ENCODE measurements at regions not wholly inside any gene's neighbourhood (a gene's known extent, or its start where the extent isn't known, plus 50 kb on each side); places are given as distances from the start of the nearest gene placed in this dataset.
"Not testable (repeated sequence)": the region's sequence is repeated elsewhere in the genome, so short reads cannot be mapped to it uniquely, and the experiment has no call there.

DNA sequence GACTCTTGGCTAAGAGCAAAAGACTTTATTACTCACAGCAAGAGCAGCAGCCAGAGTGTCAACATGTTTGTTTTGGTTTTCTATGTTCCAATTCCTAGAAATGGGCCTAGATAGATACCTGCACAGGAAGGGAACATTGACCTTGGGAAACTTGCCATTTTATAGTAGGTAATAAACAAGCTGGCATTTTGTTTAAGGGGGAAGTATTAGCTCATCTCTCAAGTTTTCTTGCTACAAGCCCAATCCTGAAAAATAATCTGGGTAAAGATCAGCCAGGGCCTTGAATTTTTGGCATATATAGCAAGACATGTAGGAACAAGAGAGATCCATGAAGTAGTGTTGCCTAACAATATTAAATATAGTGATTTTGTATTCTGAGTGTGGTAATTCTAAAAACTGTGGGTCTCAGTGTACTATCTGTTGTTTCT lies 51.4 kb upstream of the RGL1 start:
- peak; percentile 7 for DNase-seq

- DNase-seq: no peak
These were observed 60.6 kb upstream of the RGL1 start for GRCh38 chr1:183744132-183744913.

DNA sequence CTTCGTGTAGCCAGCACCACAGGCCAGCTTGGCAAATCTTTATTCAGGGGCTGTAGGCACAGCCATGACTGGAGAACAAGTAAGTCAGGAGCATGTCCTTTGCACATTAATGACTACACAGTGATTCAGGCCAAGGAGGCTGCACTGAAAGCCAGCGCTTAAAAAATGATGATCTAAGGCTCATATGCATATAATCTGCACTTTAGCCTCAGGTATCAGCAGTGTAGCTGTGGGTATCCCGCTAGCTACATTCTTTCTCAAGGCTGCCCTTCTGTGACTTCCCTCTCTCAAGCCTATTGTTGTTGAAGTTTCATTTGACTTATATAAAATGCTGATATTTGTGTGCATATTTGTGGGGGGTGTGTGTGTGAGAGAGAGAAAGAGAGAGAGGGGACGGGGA lies 62.6 kb upstream of the RGL1 start:
- no peak for DNase-seq

GRCh38 chr1:183739741-183740271 lies 65.1 kb upstream of the RGL1 start:
- DNase-seq: peak; percentile 35

DNA sequence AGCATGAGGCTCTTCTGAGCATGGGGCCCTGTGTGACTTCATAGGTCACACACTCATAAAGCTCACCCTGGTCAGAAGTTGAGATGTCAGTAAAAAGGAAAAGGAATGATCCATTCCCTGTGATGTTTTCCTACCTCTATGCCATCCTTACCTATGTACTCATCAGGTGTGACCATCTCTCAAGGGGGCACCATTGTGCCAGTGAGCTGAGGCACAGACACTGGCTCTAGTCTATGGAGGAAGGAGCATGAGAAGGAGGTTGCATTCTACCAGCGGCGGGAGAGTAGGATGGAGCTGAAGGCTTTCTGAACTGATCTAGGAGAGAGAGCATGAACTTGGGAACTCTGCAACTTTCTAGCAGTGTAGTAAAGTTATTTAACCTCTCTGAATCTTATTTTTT lies 65.8 kb upstream of the RGL1 start:
- peak; percentile 10 for DNase-seq

DNA sequence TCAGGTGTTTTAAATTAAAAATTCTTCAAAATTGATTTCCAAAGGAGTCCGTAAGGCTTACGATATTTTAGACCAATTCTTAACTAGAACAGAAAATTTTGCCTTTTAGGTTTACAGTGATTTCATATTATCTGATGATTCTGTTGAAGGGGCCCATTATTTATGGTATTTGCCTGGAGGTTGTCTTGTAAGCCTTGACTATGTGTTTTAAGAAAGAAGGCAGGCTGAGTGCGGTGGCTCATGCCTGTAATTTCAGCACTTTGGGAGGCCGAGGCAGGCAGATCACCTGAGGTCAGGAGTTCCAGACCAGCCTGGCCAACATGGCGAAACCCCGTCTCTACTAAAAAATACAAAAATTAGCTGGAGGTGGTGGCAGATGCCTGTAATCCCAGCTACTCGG lies 67.0 kb upstream of the RGL1 start:
- not testable (repeated sequence) for DNase-seq

DNA sequence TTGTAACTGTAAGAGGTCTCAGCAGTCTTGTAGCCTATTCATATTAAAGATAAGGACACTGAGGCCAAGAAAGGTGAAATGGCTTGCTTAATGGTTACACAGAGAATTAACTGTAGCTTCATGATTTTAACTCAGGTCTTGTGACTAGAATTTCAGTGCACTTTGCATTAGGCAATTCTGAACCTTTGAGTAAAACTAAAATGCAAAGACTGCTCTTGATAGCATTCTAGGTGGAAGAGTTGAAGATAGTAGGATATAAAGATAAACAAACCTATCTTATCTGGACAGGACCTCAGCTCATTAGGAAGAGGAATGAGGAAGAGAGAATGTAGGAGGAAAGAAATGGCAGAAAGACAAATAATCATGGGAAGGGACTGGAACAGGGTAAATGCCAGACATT lies 68.6 kb upstream of the RGL1 start:
- no peak for DNase-seq

DNA sequence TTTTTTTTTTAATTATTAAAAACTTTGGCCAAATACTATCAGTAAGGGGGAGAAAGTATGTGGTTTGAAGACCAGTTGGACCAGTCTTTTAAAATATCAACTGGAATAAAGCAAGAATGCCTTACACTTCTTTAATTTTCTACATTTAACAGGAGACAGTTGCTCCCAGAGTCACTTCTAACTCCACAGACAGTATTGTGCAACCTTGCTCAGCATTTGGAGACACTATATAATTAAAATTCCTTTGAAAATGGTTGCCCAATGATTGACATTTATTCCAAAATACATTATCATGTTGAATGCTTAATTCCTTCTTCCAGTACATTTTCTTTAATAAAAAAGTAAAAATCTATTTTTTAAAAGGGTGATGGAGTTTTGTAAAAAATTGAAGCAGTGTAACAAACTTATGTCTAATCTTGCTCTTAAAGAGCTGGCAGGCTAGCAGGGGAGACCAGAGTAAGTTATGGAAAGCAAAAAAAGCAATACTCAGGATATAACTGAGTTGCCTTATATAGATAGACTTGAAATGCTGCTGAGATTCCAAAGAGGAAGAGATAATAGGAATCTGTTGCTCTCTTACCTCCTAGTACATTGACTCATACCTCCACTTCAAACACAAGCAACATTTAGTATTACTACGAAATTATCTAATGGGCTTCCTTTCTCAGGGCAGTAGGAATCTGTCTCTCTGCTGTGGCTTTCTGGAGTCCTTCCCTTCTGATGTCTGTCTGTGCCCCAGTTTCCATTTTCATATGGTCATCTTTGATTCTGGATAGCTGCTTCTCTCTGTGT lies 69.7 kb upstream of the RGL1 start:
- DNase-seq: no peak

- DNase-seq: no peak
These were observed 70.3 kb upstream of the RGL1 start for GRCh38 chr1:183734543-183735036.

- no peak for DNase-seq
These were observed 71.2 kb upstream of the RGL1 start for GRCh38 chr1:183733715-183734114.

GRCh38 chr1:183732236-183732880 lies 72.6 kb upstream of the RGL1 start:
- DNase-seq: no peak

- no peak for DNase-seq
These were observed 73.9 kb upstream of the RGL1 start for GRCh38 chr1:183730886-183731573.

DNA sequence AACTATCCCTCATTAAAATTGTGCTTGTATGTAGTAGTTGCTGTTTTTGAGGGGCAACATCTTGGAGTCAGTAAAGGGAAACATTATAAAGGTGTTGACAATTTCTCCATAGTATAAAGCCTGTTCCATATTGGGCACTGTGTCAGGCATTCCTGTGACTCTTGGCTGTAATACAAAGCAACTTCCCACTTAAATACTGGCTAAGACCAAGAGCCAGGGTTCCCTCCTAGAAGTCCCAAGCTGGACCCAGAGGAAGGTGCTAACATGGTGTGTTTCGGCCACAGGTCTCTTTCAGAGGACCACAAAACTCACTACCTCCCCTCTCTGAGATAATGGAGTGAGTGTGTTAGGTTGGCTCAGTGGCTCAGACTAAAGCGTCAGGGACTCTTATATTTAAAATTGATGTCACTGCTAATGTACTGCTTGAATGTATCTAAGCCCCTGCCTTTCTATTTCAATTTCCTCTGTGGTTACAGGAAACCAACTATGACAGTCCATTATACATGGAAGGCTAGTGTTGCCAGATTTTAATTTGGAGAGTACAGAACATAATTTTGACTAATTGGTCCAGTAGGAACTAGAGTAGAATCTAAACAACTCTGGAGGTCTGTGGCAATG lies 74.7 kb upstream of the RGL1 start:
- no peak for DNase-seq

GRCh38 chr1:183726825-183727224 lies 73.7 kb upstream of the APOBEC4 start:
- DNase-seq: no peak

- DNase-seq: no peak
These were observed 71.4 kb upstream of the APOBEC4 start for GRCh38 chr1:183724350-183725042.

GRCh38 chr1:183723571-183723970 lies 70.5 kb upstream of the APOBEC4 start:
- DNase-seq: no peak

GRCh38 chr1:183721041-183721440 lies 67.9 kb upstream of the APOBEC4 start:
- DNase-seq: peak; percentile 6

- DNase-seq: no peak
These were observed 66.9 kb upstream of the APOBEC4 start for GRCh38 chr1:183720028-183720427.

DNA sequence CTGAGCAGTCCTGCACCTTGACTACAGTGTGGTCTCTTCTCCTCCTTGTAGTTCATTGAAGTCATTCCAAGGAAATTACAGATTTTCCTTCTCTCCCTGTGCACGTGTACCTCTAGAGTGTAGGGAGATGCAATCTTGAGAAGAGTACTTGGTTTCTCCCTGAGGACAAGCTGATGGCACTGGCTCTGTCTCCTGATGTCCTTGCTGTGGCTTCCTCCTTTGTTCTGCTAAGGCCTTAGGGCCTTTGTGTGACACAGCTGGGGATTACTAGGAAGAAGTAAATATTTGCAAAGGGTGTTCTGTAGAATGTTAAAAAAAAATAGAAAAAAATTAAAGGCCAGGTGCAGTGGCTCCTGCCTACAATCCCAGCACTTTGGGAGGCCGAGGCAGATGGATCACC lies 66.2 kb upstream of the APOBEC4 start:
- DNase-seq: no peak

GRCh38 chr1:183716286-183716685 lies 63.2 kb upstream of the APOBEC4 start:
- no peak for DNase-seq

DNA sequence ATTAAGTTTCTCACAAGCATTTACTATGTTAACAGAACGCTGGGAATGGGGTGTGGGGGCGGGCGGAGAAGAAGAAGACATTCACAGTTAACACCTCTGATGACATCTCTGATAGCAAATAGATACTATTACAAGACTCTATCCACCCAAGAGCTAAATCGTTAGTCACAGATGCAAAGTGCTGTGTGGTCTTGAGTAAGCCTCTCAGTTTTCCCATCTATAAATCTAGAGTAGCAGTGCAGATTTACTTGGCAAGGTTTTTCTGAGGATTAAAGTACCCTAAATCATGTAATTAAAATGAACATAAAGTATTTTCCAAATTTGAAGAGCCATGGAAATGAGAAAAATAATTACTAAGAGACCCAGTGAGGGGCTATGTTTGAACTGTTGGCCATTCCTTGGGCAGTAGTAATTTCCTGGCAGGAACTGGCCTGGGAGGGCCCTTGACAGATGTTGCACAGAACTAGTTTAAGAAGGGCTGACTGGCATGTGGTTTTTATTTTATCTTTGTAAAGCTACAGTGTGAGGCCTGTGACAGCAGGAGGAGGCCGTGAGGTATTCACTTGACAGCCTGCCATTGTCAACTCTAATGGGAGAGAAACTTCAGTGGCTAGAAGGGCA lies 58.7 kb upstream of the APOBEC4 start:
- DNase-seq: peak; percentile 70
